GM18907 (cell line): ENCODE measurements at regions not wholly inside any gene's neighbourhood (a gene's known extent, or its start where the extent isn't known, plus 50 kb on each side); places are given as distances from the start of the nearest gene placed in this dataset.
"Not testable (repeated sequence)": the region's sequence is repeated elsewhere in the genome, so short reads cannot be mapped to it uniquely, and the experiment has no call there.

Experiments
- ATAC-seq: cut with Tn5 transposase; IDR thresholded peaks from one replicate; pipeline ENCODE4 v1.9.1; 2021; ENCODE audit warnings: mild to moderate bottlenecking, moderate library complexity; ENCODE audit not compliant: unreplicated experiment

DNA sequence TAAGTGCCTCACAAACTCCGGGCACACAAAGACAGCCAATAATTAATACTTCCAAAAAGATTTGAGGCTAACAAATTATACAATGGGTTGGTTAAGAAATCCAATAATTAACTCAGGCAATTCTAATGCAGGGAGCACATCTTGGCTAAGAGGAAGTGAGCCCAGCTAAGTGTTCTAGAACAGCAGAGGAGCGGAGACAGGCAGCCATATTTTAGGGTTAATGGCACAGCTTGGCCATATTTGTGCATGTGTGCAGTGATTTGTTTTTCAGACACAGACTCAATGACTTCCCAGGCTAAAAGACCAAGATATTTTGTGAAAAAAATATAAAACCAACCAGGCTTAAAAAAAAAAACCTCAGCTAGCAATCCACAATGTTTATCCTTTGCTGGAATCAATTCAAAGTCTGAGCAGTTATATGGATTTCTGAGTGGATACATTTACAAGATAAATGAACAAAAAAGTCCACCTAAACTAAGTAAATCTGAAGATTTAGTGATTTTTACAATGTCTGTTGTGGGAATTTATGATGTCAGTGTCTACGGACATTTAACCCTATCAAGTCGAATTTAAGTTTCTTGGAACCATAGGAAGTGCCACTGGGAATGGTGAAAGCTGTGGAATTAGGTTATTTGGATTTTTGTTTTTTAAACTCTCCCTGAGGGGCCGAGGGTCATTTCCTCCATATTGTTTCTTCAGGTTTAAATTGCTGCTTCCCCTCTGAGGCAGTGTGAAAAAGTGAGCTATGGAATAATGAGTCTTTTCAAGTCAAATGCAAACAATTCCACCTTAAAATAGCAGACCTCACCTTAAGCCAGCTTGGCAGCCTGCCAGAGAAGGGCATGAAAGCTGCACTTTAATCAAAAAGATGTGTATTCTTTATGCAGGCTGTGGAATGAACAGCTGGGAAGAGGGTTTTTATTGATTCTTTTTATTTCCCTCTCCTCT, 413.7 kb upstream of the TBL1XR1 start:
- ATAC-seq: no peak

DNA sequence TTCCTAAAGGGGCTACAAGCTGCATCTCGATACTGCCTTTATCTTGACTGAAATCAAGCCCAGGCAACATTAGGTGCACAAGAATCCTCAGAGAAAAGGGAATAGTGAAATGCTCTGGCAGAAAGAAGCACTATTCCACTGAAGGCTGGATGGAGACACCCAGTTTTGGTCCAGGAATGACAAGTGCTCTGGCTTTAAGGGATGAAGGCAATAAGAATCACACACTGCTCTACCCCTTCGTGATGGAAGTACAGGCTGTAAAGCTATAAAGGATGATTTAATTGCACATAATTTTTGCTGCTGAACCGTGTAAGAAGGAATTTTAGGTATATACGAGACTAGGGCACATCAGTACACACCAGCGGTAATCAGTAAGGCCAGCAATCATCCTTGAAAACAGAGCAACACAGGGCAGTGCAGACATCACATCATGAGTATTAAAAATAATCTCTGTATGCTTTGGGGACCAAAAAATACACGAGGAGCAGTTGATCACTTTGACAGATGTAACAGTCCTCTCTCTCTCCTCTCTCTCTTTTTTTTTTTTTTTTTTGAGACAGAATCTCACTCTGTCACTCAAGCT, 414.6 kb upstream of the TBL1XR1 start:
- no peak for ATAC-seq

DNA sequence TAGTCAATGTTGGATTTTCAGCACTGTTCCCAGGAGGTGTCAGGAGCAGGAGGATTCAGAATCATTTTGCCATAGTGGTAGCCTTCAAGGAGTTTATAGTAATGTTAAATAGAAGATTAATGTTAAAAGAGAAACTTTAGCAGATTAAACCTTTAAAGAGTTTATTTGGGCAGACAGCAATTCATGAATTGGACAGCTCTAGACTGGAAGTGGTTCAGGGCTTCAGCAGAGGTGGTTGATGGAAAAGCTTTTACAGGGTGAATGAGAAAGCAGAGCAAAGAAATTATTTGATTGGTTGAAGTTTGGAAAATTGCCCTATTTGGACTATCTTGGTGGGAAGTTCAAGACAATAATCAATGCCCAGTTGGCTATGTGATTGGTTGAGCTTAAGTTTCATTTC, 416.6 kb upstream of the TBL1XR1 start:
- no peak for ATAC-seq

DNA sequence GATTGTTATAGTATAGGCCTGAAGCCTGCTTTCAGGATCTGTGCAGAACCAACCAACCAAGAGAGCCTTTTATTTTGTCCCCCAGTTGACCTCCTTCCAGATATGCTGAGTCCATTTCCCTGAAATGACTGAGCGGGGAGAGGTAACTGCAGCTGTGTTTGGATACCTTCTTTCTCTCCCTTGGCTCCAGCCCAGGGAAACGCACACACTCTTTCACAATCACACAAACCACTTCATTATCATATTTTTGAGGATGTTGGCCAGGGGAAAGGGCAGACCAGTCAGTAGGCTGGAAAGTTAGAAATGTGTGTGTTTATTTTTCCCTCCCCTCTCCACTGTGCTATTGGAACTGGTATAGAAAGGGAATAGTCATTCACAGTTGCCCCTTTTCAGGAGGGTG, 417.7 kb upstream of the TBL1XR1 start:
- ATAC-seq: no peak

DNA sequence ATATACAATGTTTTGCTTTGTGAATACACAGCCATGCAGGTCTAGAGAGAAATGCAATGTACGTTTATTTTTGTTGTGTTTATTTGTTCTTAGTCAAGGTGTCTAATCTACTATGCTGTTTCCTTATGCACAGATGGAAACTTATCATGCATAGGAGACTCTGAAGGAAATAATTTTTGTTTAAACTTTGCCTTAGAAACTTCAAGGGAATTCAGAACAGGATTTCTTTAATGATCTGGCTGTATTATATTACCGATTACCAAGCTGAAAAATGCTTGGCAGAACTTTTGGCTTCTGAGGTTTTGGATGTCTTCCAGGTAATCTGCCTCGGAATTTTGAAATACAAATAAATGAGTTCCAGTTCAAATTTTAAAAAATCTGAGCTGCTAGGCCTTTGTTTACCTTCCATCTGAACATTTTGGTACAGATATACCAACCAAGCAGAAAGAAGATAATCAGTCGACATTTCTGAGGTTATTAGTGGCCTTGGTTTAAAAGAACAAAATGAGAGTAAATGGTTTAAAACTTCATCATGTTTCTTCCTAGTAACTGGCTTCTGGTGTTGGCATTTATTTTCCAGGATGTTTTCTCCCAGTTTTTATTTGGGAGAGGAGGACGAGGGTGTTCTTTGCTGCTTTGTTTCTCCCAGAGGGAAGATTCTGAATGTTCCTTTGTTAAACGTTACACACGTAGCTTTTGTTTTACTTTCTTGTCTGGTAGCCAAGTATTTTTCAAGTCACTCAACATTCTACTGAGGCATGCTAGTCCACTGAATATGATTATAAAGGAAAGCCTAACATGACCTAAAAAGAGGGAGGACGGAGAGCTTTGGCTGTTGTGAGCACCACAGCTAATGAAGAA, 421.8 kb upstream of the TBL1XR1 start:
- no peak for ATAC-seq

DNA sequence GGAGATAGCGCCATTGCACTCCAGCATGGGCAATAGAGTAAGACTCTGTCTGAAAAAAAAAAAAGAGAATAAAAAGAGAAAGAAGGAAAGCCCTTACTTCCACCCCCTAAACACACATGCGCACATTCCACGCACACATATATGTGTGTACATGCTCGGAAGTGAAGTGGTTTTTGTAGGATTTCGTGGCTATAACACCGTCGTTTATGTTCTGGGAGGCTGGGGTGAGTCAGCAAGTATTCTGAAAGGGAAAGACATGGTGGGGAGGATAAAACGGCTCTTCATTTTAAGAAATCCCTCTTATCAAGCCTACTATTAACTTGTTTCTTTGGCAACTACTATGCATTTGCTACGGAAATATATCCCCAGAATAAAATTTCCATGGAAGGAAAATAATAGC, 422.8 kb upstream of the TBL1XR1 start:
- no peak for ATAC-seq

DNA sequence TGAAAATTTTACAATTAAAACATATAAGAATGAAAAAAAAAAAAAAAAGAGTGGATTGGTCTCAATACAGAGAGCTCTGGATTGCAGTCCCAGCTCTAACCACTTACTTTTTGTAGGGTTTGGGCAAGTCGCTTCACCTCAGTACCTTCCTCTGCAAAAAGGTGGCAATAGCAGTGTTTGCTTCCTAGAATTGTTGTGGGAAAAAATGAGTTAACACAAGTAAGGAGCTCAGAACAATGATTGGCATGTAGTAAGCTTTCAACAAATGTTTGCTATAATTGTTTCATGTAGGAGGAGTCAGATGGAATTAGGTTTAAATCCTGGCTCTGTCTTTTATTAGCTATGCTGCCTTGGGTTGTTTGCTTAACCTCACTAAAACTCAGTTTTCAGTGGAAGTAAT, 425.2 kb upstream of the TBL1XR1 start:
- no peak for ATAC-seq

DNA sequence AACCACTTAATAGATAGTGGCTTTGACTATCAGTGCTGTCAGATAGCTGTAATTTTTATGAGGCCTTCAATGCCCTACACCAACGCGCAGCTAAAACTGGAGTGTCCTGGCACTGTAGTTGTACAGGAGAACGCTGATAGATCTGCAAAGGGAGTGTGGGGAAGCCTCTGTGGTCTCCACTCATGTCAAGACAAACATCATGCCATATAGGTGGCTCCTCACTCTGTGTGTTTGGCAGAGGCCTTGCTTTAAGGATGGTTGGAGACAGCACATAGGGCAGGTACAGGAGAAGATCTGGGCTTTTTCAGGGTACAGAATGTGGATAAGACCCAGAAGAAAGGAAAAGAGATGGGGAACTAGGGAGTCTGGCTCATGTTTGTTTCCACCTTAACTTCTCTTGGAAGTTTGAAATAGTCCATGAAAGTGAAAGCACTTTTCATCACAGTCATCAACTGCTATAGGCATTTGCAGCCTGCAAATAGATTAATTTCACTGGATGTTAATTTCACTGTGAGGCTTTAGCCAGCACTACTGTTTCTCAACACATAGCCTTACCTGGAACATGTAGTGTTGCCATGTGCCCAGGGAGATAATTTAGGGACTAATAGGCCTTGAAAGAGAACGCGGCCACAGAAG, 425.8 kb upstream of the TBL1XR1 start:
- ATAC-seq: no peak

DNA sequence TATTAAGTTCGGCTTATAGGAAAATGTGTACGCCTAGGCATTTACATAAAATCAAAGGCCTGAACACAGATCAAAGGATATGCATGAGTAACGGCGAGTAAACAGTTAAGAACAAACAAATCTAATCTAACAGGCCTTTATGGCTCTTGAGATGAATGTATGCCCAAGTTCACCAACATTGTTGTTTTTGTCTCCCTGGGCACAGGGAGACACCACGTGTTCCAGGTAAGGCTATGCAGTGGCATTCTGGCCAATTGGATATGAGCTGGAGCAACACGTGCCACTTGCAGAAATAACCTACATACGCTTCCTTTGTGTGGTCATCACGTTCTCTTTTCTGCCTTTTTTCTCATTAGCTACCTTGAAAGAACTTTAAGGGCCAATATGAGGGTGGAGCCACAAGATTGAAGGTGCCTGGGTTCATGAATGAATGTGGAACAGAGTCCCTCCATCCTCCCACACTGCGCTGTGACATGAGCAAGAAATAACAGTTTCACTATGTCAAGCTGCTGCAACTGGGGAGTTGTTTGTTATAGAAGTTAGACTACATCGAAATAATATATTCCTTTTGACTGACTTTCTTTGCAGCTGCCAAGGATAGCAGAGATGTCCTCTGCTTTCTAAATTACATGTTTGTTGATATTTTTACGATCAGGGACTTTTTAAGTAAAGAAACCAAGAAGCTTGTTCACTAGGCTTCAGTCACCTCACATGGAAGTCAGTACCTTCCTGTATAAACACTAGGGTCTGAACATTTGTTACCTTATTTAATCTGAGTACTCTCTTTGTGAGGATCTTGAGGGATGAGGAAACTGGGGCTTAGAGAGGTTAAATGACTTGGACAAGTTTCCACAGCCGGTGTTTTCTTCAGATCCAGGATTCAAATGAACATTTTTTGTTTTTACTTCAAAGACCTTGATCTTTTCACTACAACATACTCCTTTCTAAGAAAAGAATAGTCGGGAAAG, 427.5 kb upstream of the TBL1XR1 start:
- no peak for ATAC-seq

DNA sequence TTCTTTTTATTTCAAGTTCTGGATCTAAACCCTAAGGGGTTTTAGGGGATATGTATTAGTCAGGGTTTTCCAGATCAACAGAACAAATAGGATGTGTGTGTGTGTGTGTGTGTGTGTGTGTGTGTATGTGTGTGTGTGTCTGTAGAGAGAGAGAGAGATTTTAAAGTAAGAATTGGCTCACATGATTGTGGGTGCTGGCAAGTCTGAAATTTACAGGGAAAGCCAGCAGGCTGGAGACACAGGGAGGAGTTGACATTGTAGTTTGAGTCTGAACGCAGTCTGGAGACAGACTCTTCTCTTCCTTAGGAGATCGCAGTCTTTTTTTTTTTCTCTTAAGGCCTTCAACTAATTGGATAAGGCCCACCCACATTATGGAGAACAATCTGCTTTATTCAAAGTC, 428.8 kb upstream of the TBL1XR1 start:
- ATAC-seq: no peak

DNA sequence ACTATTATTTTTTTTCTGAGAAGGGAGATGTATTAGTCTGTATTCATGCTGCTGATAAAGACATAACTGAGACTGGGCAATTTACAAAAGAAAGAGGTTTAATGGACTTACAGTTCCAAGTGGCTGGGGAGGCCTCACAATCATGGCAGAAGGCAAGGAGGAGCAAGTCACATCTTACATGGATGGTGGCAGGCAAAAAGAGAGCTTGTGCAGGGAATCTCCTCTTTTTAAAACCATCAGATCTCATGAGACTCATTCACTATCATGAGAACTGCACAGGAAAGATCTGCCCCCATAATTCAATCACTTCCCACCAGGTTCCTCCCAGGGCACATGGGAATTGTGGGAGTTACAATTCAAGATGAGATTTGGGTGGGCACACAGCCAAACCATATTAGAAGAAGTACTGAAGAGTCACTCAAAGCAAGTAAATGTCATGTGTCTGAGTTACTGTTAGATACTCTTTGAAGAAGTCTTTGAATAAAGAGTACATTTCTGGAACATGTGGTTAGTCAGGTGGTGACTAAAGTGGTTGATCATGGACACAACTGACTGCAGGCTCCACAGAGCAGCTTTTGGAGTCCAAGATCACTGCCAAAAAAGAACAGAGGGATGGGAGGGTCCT, 430.9 kb upstream of the TBL1XR1 start:
- ATAC-seq: not testable (repeated sequence)

DNA sequence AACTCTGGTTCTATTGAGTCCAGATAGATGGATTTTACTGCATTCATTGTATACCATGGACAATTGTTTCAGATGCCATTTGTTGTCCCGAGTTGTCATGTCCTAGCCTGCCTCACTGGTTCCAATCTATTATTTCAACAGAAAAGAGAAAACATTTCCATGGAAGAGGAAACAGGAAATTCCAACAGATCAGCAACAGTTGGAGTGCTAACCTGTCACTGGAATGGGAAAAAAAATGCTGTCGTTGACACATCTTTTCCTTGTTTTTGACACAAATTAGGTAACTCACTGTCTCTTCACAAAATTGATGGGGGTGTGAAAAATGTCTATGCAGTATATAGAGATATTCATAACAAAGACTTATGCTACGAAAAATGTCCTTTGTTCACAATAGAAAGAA, 432.0 kb upstream of the TBL1XR1 start:
- ATAC-seq: no peak

DNA sequence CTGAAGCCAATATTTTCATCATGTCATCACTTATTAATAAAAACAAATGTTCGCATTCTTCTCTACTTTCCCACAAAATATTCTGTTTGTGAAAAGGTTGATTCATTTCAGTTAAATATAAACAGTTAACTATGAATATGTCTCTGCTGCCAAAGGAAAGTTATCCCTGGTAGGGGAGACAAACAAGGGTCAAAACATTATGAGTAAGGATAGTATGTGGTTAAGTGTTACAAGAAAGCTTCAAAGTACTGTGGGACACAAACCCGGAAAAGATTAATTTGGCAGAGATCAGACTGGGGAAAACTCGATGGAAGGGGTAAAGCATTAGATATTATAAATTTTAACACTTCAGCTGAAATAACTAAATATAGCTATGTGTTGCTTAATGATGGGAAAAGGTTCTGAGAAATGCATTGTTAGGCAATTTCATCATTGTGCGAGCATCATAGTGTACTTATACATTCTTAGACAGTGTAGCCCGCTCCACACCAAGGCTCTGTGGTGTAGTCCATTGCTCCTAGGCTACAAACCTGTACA, 436.5 kb upstream of the TBL1XR1 start:
- no peak for ATAC-seq

DNA sequence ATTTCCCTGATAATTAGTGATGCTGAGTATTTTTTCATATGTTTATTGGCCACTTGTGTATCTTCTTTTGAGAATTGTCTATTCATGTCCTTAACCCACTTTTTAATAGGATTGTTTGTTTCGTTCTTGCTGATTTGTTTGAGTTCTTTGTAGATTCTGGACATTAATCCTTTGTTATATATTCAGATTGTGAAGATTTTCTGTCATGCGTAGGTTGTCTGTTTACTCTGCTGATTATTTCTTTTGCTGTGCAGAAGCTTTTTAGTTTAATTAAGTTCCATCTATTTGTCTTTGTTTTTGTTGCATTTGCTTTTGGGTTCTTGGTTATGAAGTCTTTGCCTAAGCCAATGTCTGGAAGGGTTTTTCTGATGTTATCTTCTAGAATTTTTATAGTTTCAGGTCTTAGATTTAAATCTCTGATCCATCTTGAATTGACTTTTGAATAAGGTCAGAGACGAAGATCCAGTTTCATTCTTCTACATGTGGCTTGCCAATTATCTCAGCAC, 438.4 kb upstream of the TBL1XR1 start:
- ATAC-seq: not testable (repeated sequence)

DNA sequence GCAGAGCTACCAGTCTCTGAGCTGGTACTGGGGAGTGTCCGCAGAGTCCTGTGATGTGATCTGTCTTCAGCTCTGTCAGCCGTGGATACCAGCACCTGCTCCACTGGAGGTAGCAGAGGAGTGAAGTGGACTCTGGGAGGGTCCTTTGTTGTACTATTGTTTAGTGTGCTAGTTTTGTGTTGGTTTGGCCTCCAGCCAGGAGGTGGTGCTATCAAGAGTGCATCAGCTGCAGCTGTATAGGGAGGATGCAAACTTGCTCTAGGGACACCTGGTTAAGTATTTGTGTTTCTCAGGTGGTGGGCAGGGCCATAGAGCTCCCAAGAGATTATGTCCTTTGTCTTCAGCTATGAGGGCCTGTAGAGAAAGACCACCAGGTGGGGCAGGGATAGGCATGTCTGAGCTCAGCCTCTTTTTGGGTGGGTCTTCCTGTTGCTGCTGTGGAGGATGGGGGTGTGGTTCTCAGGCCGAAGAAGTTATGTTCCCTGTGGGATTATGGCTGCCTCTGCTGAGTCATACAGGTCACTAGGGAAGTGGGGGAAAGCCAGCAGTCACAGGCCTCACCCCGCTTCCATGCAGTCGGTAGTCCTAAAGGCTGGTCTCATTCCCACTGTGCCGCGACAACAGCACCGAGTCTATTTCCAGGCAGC, 443.2 kb upstream of the TBL1XR1 start:
- no peak for ATAC-seq

DNA sequence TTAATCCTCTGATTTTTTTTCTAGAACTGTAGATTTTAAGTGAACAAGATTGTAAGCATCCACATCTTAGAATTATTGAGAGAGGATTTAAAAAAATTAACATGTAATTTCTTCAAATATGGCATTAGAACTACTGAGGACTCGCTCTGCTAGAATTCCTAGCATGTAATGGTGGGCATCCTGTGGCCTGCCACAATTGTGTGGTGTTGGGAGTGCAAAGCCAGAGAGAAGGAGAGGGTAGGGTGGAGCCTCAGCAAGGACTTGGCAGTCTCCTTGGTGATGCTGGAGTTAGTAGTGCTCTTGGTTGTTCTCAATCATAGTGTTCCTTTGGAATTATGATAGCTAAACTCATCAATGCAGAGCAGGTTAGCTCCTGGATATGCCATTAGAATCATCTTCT, 443.9 kb upstream of the TBL1XR1 start:
- no peak for ATAC-seq

DNA sequence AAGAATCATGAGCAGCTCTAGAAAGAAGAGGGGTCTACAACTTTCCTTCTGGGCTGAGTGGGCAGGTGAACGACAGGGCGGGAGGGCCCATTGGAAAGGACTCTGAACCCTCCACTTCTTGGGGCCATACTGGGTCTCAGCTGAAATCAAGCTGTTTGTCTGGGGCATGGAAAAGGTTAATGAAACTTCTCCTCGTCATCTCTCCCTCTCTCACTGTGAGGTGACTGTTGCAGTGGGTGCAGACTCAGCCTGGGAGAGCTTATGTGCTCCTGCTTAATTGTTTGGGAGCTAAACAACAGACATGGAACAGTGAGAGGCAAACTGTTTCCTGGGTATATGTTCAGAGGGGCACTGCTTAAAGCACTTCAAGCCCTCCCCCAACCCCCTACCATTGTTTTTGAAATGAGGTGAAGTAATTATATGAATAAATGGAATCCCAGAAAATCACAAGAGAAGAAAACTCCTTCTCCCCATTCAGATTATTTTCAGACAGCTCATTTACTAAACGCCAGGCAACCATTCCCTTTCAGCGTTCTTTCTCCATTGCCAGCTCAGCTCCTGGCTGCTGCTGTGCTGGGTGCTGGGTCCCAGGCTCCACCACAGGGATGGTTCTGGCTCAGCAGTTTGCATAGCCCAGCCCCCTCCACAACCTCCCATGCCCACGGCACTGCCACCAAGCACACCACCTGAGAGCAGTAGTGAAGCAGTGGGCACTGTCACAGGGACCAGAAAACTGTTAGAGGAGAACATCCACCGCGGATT, 444.9 kb upstream of the TBL1XR1 start:
- no peak for ATAC-seq

DNA sequence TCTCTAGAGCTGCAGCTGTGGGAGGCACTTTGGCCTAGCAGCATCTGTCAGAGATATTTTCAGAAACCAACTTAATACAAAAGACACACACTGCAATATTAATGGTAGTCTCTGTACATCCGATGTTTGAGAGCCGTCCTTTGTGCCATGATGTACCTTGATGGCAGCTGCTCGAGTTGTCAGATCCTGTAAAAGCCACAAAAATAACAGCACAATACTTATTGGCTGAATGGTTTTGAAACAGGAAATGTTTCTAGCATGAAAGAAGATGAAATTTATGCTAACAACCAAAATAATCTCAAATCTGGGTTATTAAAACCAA, 445.5 kb upstream of the TBL1XR1 start:
- ATAC-seq: no peak
